ENCODE measurements at regions not wholly inside any gene's neighbourhood (a gene's known extent, or its start where the extent isn't known, plus 50 kb on each side); places are given as distances from the start of the nearest gene placed in this dataset.

GRCh38 chr15:95228856-95229555, 997.6 kb downstream of the MCTP2 start:
- TF ChIP-seq, protein P1, sequence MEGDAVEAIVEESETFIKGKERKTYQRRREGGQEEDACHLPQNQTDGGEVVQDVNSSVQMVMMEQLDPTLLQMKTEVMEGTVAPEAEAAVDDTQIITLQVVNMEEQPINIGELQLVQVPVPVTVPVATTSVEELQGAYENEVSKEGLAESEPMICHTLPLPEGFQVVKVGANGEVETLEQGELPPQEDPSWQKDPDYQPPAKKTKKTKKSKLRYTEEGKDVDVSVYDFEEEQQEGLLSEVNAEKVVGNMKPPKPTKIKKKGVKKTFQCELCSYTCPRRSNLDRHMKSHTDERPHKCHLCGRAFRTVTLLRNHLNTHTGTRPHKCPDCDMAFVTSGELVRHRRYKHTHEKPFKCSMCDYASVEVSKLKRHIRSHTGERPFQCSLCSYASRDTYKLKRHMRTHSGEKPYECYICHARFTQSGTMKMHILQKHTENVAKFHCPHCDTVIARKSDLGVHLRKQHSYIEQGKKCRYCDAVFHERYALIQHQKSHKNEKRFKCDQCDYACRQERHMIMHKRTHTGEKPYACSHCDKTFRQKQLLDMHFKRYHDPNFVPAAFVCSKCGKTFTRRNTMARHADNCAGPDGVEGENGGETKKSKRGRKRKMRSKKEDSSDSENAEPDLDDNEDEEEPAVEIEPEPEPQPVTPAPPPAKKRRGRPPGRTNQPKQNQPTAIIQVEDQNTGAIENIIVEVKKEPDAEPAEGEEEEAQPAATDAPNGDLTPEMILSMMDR (IDR thresholded peaks at IDR 0.05; ENCODE audit: low read length), result no peak
- no peak for TF ChIP-seq EZH2phosphoT487 (IDR thresholded peaks at IDR 0.05; ENCODE audit: low read length)
- TF ChIP-seq EZH2 (optimal IDR thresholded peaks at IDR 0.05; ENCODE audit: low read depth, low read length), result no peak

Measured in MM.1S (cell line).